ENCODE measurements at regions not wholly inside any gene's neighbourhood (a gene's known extent, or its start where the extent isn't known, plus 50 kb on each side); places are given as distances from the start of the nearest gene placed in this dataset.
A peak's percentile ranks its signal among the peaks of the same experiment; 100 is the strongest.

DNA sequence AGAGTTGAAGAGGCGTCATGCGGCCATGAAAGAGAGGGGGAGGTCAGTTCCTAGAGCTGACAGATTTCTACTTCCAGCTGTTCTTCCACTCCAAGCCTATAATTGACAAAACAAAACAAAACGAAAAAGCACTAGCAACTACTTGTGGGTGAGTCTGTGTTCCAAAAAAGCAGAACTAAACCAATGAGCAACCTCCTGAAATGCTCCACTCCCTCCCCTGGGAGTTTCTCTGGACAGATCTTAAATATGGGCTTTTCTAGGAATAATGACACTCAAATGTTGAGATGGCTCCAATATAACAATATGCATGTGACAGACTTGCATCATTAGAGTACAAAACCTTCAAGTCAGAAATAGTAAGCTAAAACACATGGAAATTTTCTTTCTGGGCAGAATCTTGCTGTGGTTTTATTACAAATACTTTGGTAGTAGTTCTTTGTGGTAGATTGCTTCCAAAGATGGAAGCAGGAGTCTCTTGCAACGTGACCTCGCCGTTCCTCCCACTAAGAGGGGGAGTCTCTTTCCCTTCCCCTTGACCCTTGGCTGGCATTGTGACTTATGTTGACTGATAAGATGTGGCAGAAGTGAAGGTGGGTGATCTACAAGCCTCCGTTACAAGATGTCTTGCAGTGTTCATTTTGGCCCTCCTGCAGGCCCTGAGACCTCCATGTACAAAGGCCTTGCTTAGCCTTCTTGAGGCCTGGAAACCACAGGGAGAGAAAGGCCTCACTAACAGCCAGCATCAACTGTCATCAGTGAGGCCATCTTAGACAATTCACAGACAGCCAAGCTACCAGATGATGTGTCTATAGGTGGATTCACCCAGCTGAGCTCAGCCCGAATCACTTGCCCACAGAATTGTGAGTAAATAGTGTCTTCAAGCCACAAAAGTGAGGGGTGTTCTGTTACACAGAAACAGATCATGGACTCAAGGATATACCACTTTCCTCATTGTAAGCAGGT, 173.1 kb upstream of the RFC3 start:
- POLR2A ChIA-PET = no interaction called here
- no peak overlapping the region for H3K27ac ChIP-seq (ENCODE audit: control insufficient read depth, insufficient read depth)
- intact Hi-C loops (cut with micrococcal nuclease; ENCODE audit: unreplicated experiment) = no loop called here
- 54% methylated on average over 8 of the region's 8 CpGs for WGBS (ENCODE audit: insufficient coverage, insufficient replicate concordance, low lambda C conversion rate, missing lambda C conversion rate)
- SMC1A ChIA-PET (ENCODE audit: uncharacterized antibody, unreplicated experiment) = interaction anchor here (0.5 to 1.7 kb wide), 4 partner anchors 10 to 84 kb away, joined by 3 to 5 read pairs (median 3); no protein-coding TSS in a partner anchor
- FAIRE-seq (no peak), DNase-seq (ENCODE audit: low read depth, low spot score) (no peak), ATAC-seq (peak; percentile 20; the same call in 1 of the 3 replicates)
- no peak overlapping the region for H3K9ac ChIP-seq (ENCODE audit: control insufficient read depth, insufficient read depth, low read length)
- no peaks in the 10 kb centered on the region for H3K9me3 ChIP-seq (replicated peaks; ENCODE audit: control insufficient read depth, insufficient read depth, low read length)
- H3K4me3 ChIP-seq = no peak overlapping the region
- RAD21 ChIA-PET (ENCODE audit: unreplicated experiment) = no interaction called here
- H3K36me3 ChIP-seq (ENCODE audit: control insufficient read depth in 2 of 2, insufficient read depth in 2 of 2, low read length in 1 of 2) = no peaks in the 10 kb centered on the region
- TF ChIP-seq MEF2B (IDR thresholded peaks at IDR 0.05; ENCODE audit: partially characterized antibody, poor library complexity, severe bottlenecking) (peak; percentile 54), IRF4 (IDR thresholded peaks at IDR 0.05; ENCODE audit: low read depth, low read length) (no peak), IKZF2 (IDR thresholded peaks at IDR 0.05) (peak; percentile 29 to 40; a peak in 2 of 4 replicates), CHD4 (IDR thresholded peaks at IDR 0.05) (no peak), ZNF622 (IDR thresholded peaks at IDR 0.05) (no peak), RUNX3 (IDR thresholded peaks at IDR 0.05; ENCODE audit: low read length) (0 out of 2 replicates have a peak, but pooled peaks have one; percentile 15), ATF7 (IDR thresholded peaks at IDR 0.05; ENCODE audit: low read depth) (no peak), YY1 (IDR thresholded peaks at IDR 0.05; ENCODE audit: low read depth, low read length) (0 out of 2 replicates have a peak, but pooled peaks have one; percentile 21)
- TF ChIP-seq, protein P1, sequence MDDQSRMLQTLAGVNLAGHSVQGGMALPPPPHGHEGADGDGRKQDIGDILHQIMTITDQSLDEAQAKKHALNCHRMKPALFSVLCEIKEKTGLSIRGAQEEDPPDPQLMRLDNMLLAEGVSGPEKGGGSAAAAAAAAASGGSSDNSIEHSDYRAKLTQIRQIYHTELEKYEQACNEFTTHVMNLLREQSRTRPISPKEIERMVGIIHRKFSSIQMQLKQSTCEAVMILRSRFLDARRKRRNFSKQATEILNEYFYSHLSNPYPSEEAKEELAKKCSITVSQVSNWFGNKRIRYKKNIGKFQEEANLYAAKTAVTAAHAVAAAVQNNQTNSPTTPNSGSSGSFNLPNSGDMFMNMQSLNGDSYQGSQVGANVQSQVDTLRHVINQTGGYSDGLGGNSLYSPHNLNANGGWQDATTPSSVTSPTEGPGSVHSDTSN (IDR thresholded peaks at IDR 0.05; ENCODE audit: insufficient replicate concordance, low read depth, low read length) = no peak
- H3K79me2 ChIP-seq (ENCODE audit: control insufficient read depth, insufficient read depth, low read length) = no peaks in the 10 kb centered on the region
- no TSS peak for BruUV-seq (replicated peaks)
- H2AFZ ChIP-seq (ENCODE audit: control insufficient read depth, low read depth, low read length) = peak overlapping the region; percentile 55
- CTCF ChIA-PET = no interaction called here
- in situ Hi-C loops (cut with MboI) = no loop called here
- H3K27me3 ChIP-seq (replicated peaks in 1 of 2; ENCODE audit: control insufficient read depth in 2 of 2, insufficient read depth in 2 of 2, low read length in 1 of 2) = no peaks in the 10 kb centered on the region
- peaks cover 4% of the 10 kb centered on the region; the same call in 1 of the 2 replicates for H3K4me1 ChIP-seq (ENCODE audit: control insufficient read depth, insufficient read depth, low read length)
- H3K4me2 ChIP-seq (ENCODE audit: control insufficient read depth, insufficient read depth) = no peak overlapping the region
- H4K20me1 ChIP-seq (ENCODE audit: control insufficient read depth, insufficient read depth) = no peaks in the 10 kb centered on the region

Measured in GM12878 (cell line).